VCaP (cell line): ENCODE measurements at regions not wholly inside any gene's neighbourhood (a gene's known extent, or its start where the extent isn't known, plus 50 kb on each side); places are given as distances from the start of the nearest gene placed in this dataset.

ENCODE experiments used
- H3K27ac ChIP-seq: fragments of 450-650 bp; 2 replicates; pipeline ENCODE4 v1.5.1; 2017
- CTCF ChIP-seq: fragments of 450-650 bp; conservative IDR thresholded peaks from 2 replicates; pipeline ENCODE4 v1.5.1; 2017; ENCODE audit warnings: mild to moderate bottlenecking, moderate library complexity

- TF ChIP-seq CTCF = no peak
- no peak overlapping the region for H3K27ac ChIP-seq
These were observed 307.5 kb upstream of the SULF2 start for GRCh38 chr20:48092596-48093280.

- no peak overlapping the region for H3K27ac ChIP-seq
- no peak for TF ChIP-seq CTCF
These were observed 305.5 kb upstream of the SULF2 start for GRCh38 chr20:48090784-48091183.

- no peak overlapping the region for H3K27ac ChIP-seq
- TF ChIP-seq CTCF = no peak
These were observed 305.0 kb upstream of the SULF2 start for GRCh38 chr20:48090314-48090713.

- TF ChIP-seq CTCF = no peak
- H3K27ac ChIP-seq = no peak overlapping the region
These were observed 295.3 kb upstream of the SULF2 start for GRCh38 chr20:48080583-48080982.

- no peak for TF ChIP-seq CTCF
- H3K27ac ChIP-seq = no peak overlapping the region
These were observed 293.7 kb upstream of the SULF2 start for GRCh38 chr20:48079028-48079427.

GRCh38 chr20:48076747-48077146 lies 291.5 kb upstream of the SULF2 start:
- H3K27ac ChIP-seq = no peak overlapping the region
- TF ChIP-seq CTCF = no peak

GRCh38 chr20:48076247-48076646 lies 291.0 kb upstream of the SULF2 start:
- TF ChIP-seq CTCF = no peak
- H3K27ac ChIP-seq = no peak overlapping the region
